Keratinocyte (primary cell): ENCODE measurements at regions not wholly inside any gene's neighbourhood (a gene's known extent, or its start where the extent isn't known, plus 50 kb on each side); places are given as distances from the start of the nearest gene placed in this dataset.

Experiments used
- EZH2 ChIP-seq: IDR thresholded peaks from one replicate; pipeline ENCODE4 v1.6.1; 2012; ENCODE audit warnings: inconsistent platforms, mild to moderate bottlenecking, low read length, moderate library complexity
- TF ChIP-seq, protein P1 (sequence below), 3 experiments: IDR thresholded peaks in 1 of 3; conservative IDR thresholded peaks in 1 of 3; optimal IDR thresholded peaks in 1 of 3; 2 replicates in 2 of 3; 3 replicates in 1 of 3; pipeline versions ENCODE3 to v1.5.1; 2011; ENCODE audit warnings: low read length in 3 of 3, mild to moderate bottlenecking in 3 of 3, moderate library complexity in 2 of 3, control low read depth in 1 of 3, inconsistent platforms in 1 of 3; ENCODE audit not compliant: insufficient read depth in 2 of 3; ENCODE audit errors: extremely low read depth in 1 of 3

DNA sequence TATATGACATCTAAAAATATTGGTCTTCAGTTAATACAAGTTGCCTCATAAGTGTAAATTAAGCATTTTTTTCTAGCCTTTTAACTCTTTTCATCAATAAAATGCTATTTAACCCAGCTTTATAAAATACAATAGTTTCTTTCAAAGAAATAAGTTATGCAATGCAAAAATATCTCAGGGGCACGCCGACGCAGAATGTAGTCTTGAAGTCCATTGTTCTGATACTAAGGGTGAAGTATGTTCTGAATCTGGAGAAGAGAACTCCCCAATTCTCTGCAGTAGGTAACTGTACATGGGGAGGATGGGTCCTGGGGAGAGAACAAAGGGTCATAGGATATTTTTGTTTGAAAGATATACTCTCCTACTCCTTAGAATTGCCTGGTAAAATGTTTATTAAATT lies 256.6 kb upstream of the NDST4 start:
- TF ChIP-seq, protein P1, sequence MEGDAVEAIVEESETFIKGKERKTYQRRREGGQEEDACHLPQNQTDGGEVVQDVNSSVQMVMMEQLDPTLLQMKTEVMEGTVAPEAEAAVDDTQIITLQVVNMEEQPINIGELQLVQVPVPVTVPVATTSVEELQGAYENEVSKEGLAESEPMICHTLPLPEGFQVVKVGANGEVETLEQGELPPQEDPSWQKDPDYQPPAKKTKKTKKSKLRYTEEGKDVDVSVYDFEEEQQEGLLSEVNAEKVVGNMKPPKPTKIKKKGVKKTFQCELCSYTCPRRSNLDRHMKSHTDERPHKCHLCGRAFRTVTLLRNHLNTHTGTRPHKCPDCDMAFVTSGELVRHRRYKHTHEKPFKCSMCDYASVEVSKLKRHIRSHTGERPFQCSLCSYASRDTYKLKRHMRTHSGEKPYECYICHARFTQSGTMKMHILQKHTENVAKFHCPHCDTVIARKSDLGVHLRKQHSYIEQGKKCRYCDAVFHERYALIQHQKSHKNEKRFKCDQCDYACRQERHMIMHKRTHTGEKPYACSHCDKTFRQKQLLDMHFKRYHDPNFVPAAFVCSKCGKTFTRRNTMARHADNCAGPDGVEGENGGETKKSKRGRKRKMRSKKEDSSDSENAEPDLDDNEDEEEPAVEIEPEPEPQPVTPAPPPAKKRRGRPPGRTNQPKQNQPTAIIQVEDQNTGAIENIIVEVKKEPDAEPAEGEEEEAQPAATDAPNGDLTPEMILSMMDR (optimal IDR thresholded peaks at IDR 0.05 in 1 of 3, IDR thresholded peaks at IDR 0.05 in 1 of 3, conservative IDR thresholded peaks at IDR 0.05 in 1 of 3; ENCODE audit: extremely low read depth in 1 of 3, insufficient read depth in 2 of 3, low read length in 3 of 3): no peak
- TF ChIP-seq EZH2: no peak
